Keratinocyte (primary cell): ENCODE measurements at regions not wholly inside any gene's neighbourhood (a gene's known extent, or its start where the extent isn't known, plus 50 kb on each side); places are given as distances from the start of the nearest gene placed in this dataset.

Experiments
- DNase-seq: peaks from one replicate; pipeline ENCODE4 v3.0.0-alpha.2; 2011; ENCODE audit warnings: low read depth, missing footprints, low spot score
- FAIRE-seq: peaks from 2 replicates; lab custom pipeline; 2011; peaks lifted over from hg19 to GRCh38; lab: Jason Lieb, UNC
- H2AFZ ChIP-seq: 2 replicates; pipeline ENCODE4 v1.6.0; 2012; ENCODE audit warnings: low read length, control low read depth, inconsistent platforms; ENCODE audit not compliant: control insufficient read depth
- H3K27ac ChIP-seq: 2 replicates; pipeline ENCODE4 v1.5.1; 2011; ENCODE audit warnings: low read length; ENCODE audit not compliant: control insufficient read depth, insufficient read depth
- H3K27me3 ChIP-seq: 3 replicates; pipeline ENCODE4 v1.6.0; 2011; ENCODE audit warnings: low read length; ENCODE audit not compliant: control insufficient read depth, insufficient read depth; ENCODE audit errors: extremely low read depth
- H3K36me3 ChIP-seq, 2 experiments: 2 replicates in 1 of 2; 3 replicates in 1 of 2; pipeline ENCODE4 v1.5.1; 2011; ENCODE audit warnings: low read length in 2 of 2, mild to moderate bottlenecking in 1 of 2; ENCODE audit not compliant: control insufficient read depth in 2 of 2, insufficient read depth in 2 of 2; ENCODE audit errors: extremely low read depth in 1 of 2
- H3K4me1 ChIP-seq: 3 replicates; pipeline ENCODE4 v1.5.1; 2011; ENCODE audit warnings: low read length; ENCODE audit not compliant: control insufficient read depth, insufficient read depth; ENCODE audit errors: extremely low read depth
- H3K4me2 ChIP-seq: 3 replicates; pipeline ENCODE4 v1.6.0; 2011; ENCODE audit warnings: low read depth, low read length; ENCODE audit not compliant: control insufficient read depth, insufficient read depth; ENCODE audit errors: extremely low read depth
- H3K4me3 ChIP-seq, 3 experiments: fragments of 200-600 bp in 1 of 3; sonication (generic) in 1 of 3; 2 replicates in 2 of 3; 3 replicates in 1 of 3; pipeline ENCODE4 v1.5.1; 2011 to 2016; ENCODE audit warnings: low read length in 3 of 3, mild to moderate bottlenecking in 3 of 3, control low read depth in 2 of 3, inconsistent platforms in 1 of 3, low read depth in 1 of 3, mixed read lengths in 1 of 3, mixed run types in 1 of 3, moderate library complexity in 1 of 3; ENCODE audit not compliant: control insufficient read depth in 2 of 3, insufficient read depth in 2 of 3; ENCODE audit errors: extremely low read depth in 1 of 3
- H3K79me2 ChIP-seq: 2 replicates; pipeline ENCODE4 v1.6.0; 2012; ENCODE audit warnings: low read length; ENCODE audit not compliant: control insufficient read depth, insufficient read depth
- H3K9ac ChIP-seq: 3 replicates; pipeline ENCODE4 v1.6.0; 2011; ENCODE audit warnings: low read length; ENCODE audit not compliant: control insufficient read depth, insufficient read depth; ENCODE audit errors: extremely low read depth
- H3K9me1 ChIP-seq: 3 replicates; pipeline ENCODE4 v1.6.0; 2011; ENCODE audit warnings: low read length; ENCODE audit not compliant: control insufficient read depth, insufficient read depth; ENCODE audit errors: extremely low read depth
- H3K9me3 ChIP-seq: 2 replicates; pipeline ENCODE4 v1.5.1; 2012; ENCODE audit warnings: low read depth, low read length; ENCODE audit not compliant: control insufficient read depth
- H4K20me1 ChIP-seq: 3 replicates; pipeline ENCODE4 v1.6.0; 2011; ENCODE audit warnings: low read length; ENCODE audit not compliant: control insufficient read depth, insufficient read depth; ENCODE audit errors: extremely low read depth
- CTCF ChIP-seq, 3 experiments: IDR thresholded peaks in 1 of 3; conservative IDR thresholded peaks in 1 of 3; optimal IDR thresholded peaks in 1 of 3; 2 replicates in 2 of 3; 3 replicates in 1 of 3; pipeline versions ENCODE3 to v1.5.1; 2011; ENCODE audit warnings: low read length in 3 of 3, mild to moderate bottlenecking in 3 of 3, moderate library complexity in 2 of 3, control low read depth in 1 of 3, inconsistent platforms in 1 of 3; ENCODE audit not compliant: insufficient read depth in 2 of 3; ENCODE audit errors: extremely low read depth in 1 of 3
- EZH2 ChIP-seq: IDR thresholded peaks from one replicate; pipeline ENCODE4 v1.6.1; 2012; ENCODE audit warnings: inconsistent platforms, mild to moderate bottlenecking, low read length, moderate library complexity
- dilution Hi-C: fragments of 300-500 bp; cut with MboI; formaldehyde crosslinking; loops from one replicate; pipeline ENCODE4 v1.7.0; 2020; ENCODE audit warnings: low sequenced_read_pairs; ENCODE audit not compliant: extremely low pct_ligation_motif_present

DNA sequence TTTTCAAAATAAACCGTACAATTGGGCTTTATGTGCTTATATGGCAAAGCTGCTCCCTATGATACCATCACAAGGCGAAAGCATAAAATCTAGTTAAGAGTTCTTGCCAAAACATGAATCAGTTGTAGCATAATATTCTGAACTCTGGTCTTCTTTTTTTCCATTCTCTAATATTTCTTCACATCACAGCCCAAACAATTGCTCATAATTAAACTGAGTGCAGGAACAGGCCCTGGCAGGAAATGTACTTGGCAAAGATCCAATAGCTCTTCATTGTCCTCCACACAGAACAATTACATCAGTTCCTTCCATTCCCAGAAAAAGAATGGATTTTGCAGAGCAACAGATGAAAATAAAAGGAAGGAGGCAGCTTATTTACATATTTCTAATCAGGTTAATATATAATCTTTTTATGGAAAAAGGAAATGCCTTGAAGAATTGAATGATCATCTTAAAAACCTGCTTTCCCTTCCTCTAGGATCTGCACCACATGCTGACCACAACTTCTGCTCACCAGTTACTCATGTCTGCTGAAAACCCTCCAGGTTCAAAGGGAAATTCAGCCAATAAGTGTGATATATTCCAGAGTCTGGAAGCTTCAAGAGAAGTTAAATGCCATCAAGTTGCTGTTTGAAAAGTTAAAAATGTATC is 123.3 kb upstream of the COL21A1 start:
- H2AFZ ChIP-seq: peak overlapping the region; percentile 21
- peak; percentile 44 for FAIRE-seq
- H3K9ac ChIP-seq: peak overlapping the region; percentile 56

DNA sequence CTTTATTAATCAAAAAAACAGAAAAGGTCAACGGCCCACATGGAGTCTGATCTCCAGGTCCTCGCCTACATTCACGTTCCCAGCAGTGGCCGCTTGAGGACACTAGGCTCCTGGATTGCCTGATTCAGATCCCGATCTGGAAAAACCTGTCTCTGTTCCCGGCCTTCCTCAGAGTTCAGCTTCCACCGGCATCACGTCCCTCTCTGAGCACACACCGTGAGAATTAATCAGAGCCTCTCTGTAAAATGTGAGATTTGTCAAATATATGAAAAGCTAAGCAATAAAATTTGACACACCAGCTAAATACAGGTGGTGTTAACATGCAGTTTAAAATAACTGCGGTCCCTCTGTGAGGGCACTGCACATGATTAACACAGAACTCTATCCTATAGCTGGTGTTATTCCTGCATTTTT is 122.8 kb upstream of the COL21A1 start:
- FAIRE-seq: peak; percentile 92
- peak overlapping the region in 2 of 3 experiments; percentile 53 for H3K4me3 ChIP-seq

More for the DNA sequence above, 123.3 kb upstream of the COL21A1 start:
- DNase-seq: peak; percentile 76
- Histone ChIP-seq H3K27me3 (no peaks in the 10 kb centered on the region), H3K79me2 (no peaks in the 10 kb centered on the region), H3K36me3 (no peaks in the 10 kb centered on the region), H4K20me1 (no peaks in the 10 kb centered on the region), H3K4me3 (peak overlapping the region in 2 of 3 experiments; percentile 53), H3K9me1 (no peaks in the 10 kb centered on the region), H3K27ac (peak overlapping the region; percentile 87), H3K4me1 (peaks cover 23% of the 10 kb centered on the region), H3K9me3 (no peaks in the 10 kb centered on the region), H3K4me2 (peak overlapping the region; percentile 88)
- TF ChIP-seq CTCF (optimal IDR thresholded peaks at IDR 0.05 in 1 of 3, IDR thresholded peaks at IDR 0.05 in 1 of 3, conservative IDR thresholded peaks at IDR 0.05 in 1 of 3; ENCODE audit: extremely low read depth in 1 of 3, insufficient read depth in 2 of 3, low read length in 3 of 3) (no peak), EZH2 (no peak)
- dilution Hi-C loops: loop anchor here (25.0 kb wide), 1 partner anchor 92 kb away; no protein-coding TSS in a partner anchor

More for the DNA sequence above, 122.8 kb upstream of the COL21A1 start:
- peak; percentile 45 for DNase-seq
- no peaks in the 10 kb centered on the region for H3K27me3 ChIP-seq
- H3K9me1 ChIP-seq: no peaks in the 10 kb centered on the region
- H3K36me3 ChIP-seq: no peaks in the 10 kb centered on the region
- H3K9me3 ChIP-seq: no peaks in the 10 kb centered on the region
- H4K20me1 ChIP-seq: no peaks in the 10 kb centered on the region
- peak overlapping the region; percentile 21 for H2AFZ ChIP-seq
- peaks cover 25% of the 10 kb centered on the region for H3K4me1 ChIP-seq
- TF ChIP-seq CTCF (optimal IDR thresholded peaks at IDR 0.05 in 1 of 3, IDR thresholded peaks at IDR 0.05 in 1 of 3, conservative IDR thresholded peaks at IDR 0.05 in 1 of 3; ENCODE audit: extremely low read depth in 1 of 3, insufficient read depth in 2 of 3, low read length in 3 of 3) (peak; percentile 87 to 95 (median 87)), EZH2 (no peak)
- H3K4me2 ChIP-seq: peak overlapping the region; percentile 88
- H3K9ac ChIP-seq: peak overlapping the region; percentile 56
- dilution Hi-C loops: loop anchor here (25.0 kb wide), 1 partner anchor 92 kb away; no protein-coding TSS in a partner anchor
- peak overlapping the region; percentile 87 for H3K27ac ChIP-seq
- H3K79me2 ChIP-seq: no peaks in the 10 kb centered on the region
